DMS153 (cell line): ENCODE measurements at regions not wholly inside any gene's neighbourhood (a gene's known extent, or its start where the extent isn't known, plus 50 kb on each side); places are given as distances from the start of the nearest gene placed in this dataset.
A peak's percentile ranks its signal among the peaks of the same experiment; 100 is the strongest.
"Not testable (repeated sequence)": the region's sequence is repeated elsewhere in the genome, so short reads cannot be mapped to it uniquely, and the experiment has no call there.

Experiments
- DNase-seq: peaks from one replicate; lab custom pipeline; 2025; lab: John Stamatoyannopoulos, UW

GRCh38 chr2:12455661-12456060 lies 261.1 kb upstream of the TRIB2 start:
- DNase-seq = no peak

- peak; percentile 67 for DNase-seq
Observed at GRCh38 chr2:12456293-12457106, 260.2 kb upstream of the TRIB2 start.

GRCh38 chr2:12457831-12458230 lies 258.9 kb upstream of the TRIB2 start:
- no peak for DNase-seq

GRCh38 chr2:12463189-12463588 lies 253.5 kb upstream of the TRIB2 start:
- DNase-seq = no peak

GRCh38 chr2:12465631-12466135 lies 251.1 kb upstream of the TRIB2 start:
- no peak for DNase-seq

- DNase-seq = no peak
Observed at GRCh38 chr2:12467303-12467702, 249.4 kb upstream of the TRIB2 start.

- DNase-seq = no peak
Observed at GRCh38 chr2:12469141-12469561, 247.6 kb upstream of the TRIB2 start.

GRCh38 chr2:12472265-12472664 lies 244.5 kb upstream of the TRIB2 start:
- DNase-seq = not testable (repeated sequence)

- DNase-seq = no peak
Observed at GRCh38 chr2:12478151-12479064, 238.3 kb upstream of the TRIB2 start.

GRCh38 chr2:12479065-12479601 lies 237.6 kb upstream of the TRIB2 start:
- no peak for DNase-seq

GRCh38 chr2:12484536-12485115 lies 232.1 kb upstream of the TRIB2 start:
- DNase-seq = no peak

- DNase-seq = no peak
Observed at GRCh38 chr2:12486205-12487118, 230.3 kb upstream of the TRIB2 start.

GRCh38 chr2:12487253-12488004 lies 229.3 kb upstream of the TRIB2 start:
- no peak for DNase-seq

GRCh38 chr2:12488352-12489318 lies 228.1 kb upstream of the TRIB2 start:
- no peak for DNase-seq

- no peak for DNase-seq
Observed at GRCh38 chr2:12490641-12491040, 226.1 kb upstream of the TRIB2 start.

- not testable (repeated sequence) for DNase-seq
Observed at GRCh38 chr2:12492360-12492759, 224.4 kb upstream of the TRIB2 start.

- DNase-seq = no peak
Observed at GRCh38 chr2:12493031-12493513, 223.7 kb upstream of the TRIB2 start.

GRCh38 chr2:12495247-12495868 lies 221.4 kb upstream of the TRIB2 start:
- no peak for DNase-seq
